CMK (cell line): ENCODE measurements at regions not wholly inside any gene's neighbourhood (a gene's known extent, or its start where the extent isn't known, plus 50 kb on each side); places are given as distances from the start of the nearest gene placed in this dataset.

Experiments
- DNase-seq: peaks from one replicate; pipeline ENCODE4 v3.0.0-alpha.2; 2010; ENCODE audit warnings: low read depth

GRCh38 chr16:62548095-62548494 is 511.9 kb upstream of the CDH8 start:
- no peak for DNase-seq

- DNase-seq = no peak
These were observed 510.5 kb upstream of the CDH8 start for GRCh38 chr16:62546701-62547100.

GRCh38 chr16:62545039-62545438 is 508.8 kb upstream of the CDH8 start:
- DNase-seq = no peak

- no peak for DNase-seq
These were observed 507.3 kb upstream of the CDH8 start for GRCh38 chr16:62543516-62543915.

GRCh38 chr16:62539657-62540056 is 503.4 kb upstream of the CDH8 start:
- DNase-seq = no peak

- DNase-seq = no peak
These were observed 494.2 kb upstream of the CDH8 start for GRCh38 chr16:62530426-62530825.

- no peak for DNase-seq
These were observed 479.8 kb upstream of the CDH8 start for GRCh38 chr16:62516001-62516400.

GRCh38 chr16:62503073-62503472 is 466.8 kb upstream of the CDH8 start:
- no peak for DNase-seq

GRCh38 chr16:62478903-62479458 is 442.7 kb upstream of the CDH8 start:
- DNase-seq = no peak

GRCh38 chr16:62477796-62478195 is 441.6 kb upstream of the CDH8 start:
- DNase-seq = no peak

- no peak for DNase-seq
These were observed 439.3 kb upstream of the CDH8 start for GRCh38 chr16:62475573-62475972.

GRCh38 chr16:62462971-62463370 is 426.7 kb upstream of the CDH8 start:
- no peak for DNase-seq

- DNase-seq = no peak
These were observed 414.1 kb upstream of the CDH8 start for GRCh38 chr16:62450291-62450690.

GRCh38 chr16:62445909-62446308 is 409.7 kb upstream of the CDH8 start:
- no peak for DNase-seq

GRCh38 chr16:62424206-62424605 is 388.0 kb upstream of the CDH8 start:
- no peak for DNase-seq

GRCh38 chr16:62408760-62409159 is 372.5 kb upstream of the CDH8 start:
- DNase-seq = no peak

- no peak for DNase-seq
These were observed 370.1 kb upstream of the CDH8 start for GRCh38 chr16:62406387-62406786.

GRCh38 chr16:62404842-62405611 is 368.8 kb upstream of the CDH8 start:
- DNase-seq = no peak

GRCh38 chr16:62392698-62393097 is 356.5 kb upstream of the CDH8 start:
- DNase-seq = no peak

- no peak for DNase-seq
These were observed 355.7 kb upstream of the CDH8 start for GRCh38 chr16:62391940-62392339.

GRCh38 chr16:62391134-62391533 is 354.9 kb upstream of the CDH8 start:
- DNase-seq = no peak

- no peak for DNase-seq
These were observed 354.0 kb upstream of the CDH8 start for GRCh38 chr16:62390214-62390613.

GRCh38 chr16:62386411-62386810 is 350.2 kb upstream of the CDH8 start:
- DNase-seq = no peak

GRCh38 chr16:62383941-62384340 is 347.7 kb upstream of the CDH8 start:
- no peak for DNase-seq
